ENCODE measurements at regions not wholly inside any gene's neighbourhood (a gene's known extent, or its start where the extent isn't known, plus 50 kb on each side); places are given as distances from the start of the nearest gene placed in this dataset.

GRCh38 chr1:4219826-4220225 lies 319.8 kb upstream of the C1orf174 start:
- DNase-seq (ENCODE audit: low spot score) = no peak
- in situ Hi-C loops (cut with MboI; ENCODE audit: low pct_unique_long_range_greater_than_20kb, low sequenced_read_pairs, unreplicated experiment) = no loop called here
- TF ChIP-seq, protein P1, sequence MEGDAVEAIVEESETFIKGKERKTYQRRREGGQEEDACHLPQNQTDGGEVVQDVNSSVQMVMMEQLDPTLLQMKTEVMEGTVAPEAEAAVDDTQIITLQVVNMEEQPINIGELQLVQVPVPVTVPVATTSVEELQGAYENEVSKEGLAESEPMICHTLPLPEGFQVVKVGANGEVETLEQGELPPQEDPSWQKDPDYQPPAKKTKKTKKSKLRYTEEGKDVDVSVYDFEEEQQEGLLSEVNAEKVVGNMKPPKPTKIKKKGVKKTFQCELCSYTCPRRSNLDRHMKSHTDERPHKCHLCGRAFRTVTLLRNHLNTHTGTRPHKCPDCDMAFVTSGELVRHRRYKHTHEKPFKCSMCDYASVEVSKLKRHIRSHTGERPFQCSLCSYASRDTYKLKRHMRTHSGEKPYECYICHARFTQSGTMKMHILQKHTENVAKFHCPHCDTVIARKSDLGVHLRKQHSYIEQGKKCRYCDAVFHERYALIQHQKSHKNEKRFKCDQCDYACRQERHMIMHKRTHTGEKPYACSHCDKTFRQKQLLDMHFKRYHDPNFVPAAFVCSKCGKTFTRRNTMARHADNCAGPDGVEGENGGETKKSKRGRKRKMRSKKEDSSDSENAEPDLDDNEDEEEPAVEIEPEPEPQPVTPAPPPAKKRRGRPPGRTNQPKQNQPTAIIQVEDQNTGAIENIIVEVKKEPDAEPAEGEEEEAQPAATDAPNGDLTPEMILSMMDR (IDR thresholded peaks at IDR 0.05; ENCODE audit: extremely low read depth, insufficient read depth, missing control alignments) = no peak

DNA sequence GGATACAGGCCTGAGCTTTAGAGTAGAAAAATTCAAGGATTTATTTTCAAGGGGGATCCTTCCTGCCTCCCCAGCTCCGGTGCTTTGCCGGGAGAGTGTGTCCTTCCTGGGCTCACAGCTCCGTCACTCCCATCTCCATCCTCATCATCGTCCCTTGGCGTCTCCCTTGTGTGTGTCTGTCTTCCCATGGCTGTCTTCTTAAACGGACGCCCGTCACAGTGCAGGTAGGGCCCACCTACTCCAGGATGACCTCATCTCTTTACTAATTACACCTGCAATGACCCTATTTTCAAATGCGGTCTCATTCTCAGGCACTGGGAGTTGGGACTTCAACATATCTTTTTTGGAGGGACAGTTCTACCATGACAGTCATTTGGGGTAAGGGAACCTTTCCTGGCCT lies 320.3 kb upstream of the C1orf174 start:
- in situ Hi-C loops (cut with MboI; ENCODE audit: low pct_unique_long_range_greater_than_20kb, low sequenced_read_pairs, unreplicated experiment) = no loop called here
- TF ChIP-seq, protein P1 (IDR thresholded peaks at IDR 0.05; ENCODE audit: extremely low read depth, insufficient read depth, missing control alignments) = no peak
- DNase-seq (ENCODE audit: low spot score) = no peak

GRCh38 chr1:4221107-4221506 lies 321.0 kb upstream of the C1orf174 start:
- no peak for DNase-seq (ENCODE audit: low spot score)
- TF ChIP-seq, protein P1 (IDR thresholded peaks at IDR 0.05; ENCODE audit: extremely low read depth, insufficient read depth, missing control alignments) = no peak
- in situ Hi-C loops (cut with MboI; ENCODE audit: low pct_unique_long_range_greater_than_20kb, low sequenced_read_pairs, unreplicated experiment) = no loop called here

- TF ChIP-seq, protein P1 (IDR thresholded peaks at IDR 0.05; ENCODE audit: extremely low read depth, insufficient read depth, missing control alignments) = no peak
- in situ Hi-C loops (cut with MboI; ENCODE audit: low pct_unique_long_range_greater_than_20kb, low sequenced_read_pairs, unreplicated experiment) = no loop called here
Measured at GRCh38 chr1:4224684-4225467, 324.8 kb upstream of the C1orf174 start.

DNA sequence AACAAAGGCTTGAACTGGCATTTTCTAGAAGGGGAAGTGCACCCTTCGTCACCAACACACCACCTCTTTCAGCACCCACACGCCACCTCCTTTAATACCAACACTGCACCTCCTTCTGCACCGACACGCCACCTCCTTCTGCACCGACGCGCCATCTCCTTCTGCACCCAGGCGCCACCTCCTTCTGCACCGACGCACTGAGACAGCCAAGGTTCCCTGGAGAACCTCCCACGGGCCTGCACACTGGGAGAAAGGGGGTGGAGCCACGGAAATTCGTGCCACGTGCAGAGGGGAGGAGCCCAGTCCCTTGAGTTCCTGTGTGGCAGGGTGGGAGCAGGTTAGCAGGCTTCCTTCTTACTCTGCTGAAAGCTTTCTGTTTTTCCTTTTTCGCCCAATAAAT lies 327.9 kb upstream of the C1orf174 start:
- in situ Hi-C loops (cut with MboI; ENCODE audit: low pct_unique_long_range_greater_than_20kb, low sequenced_read_pairs, unreplicated experiment) = no loop called here
- DNase-seq (ENCODE audit: low spot score) = no peak
- TF ChIP-seq, protein P1 (IDR thresholded peaks at IDR 0.05; ENCODE audit: extremely low read depth, insufficient read depth, missing control alignments) = no peak

More at GRCh38 chr1:4224684-4225467, 324.8 kb upstream of the C1orf174 start:
- DNase-seq (ENCODE audit: low spot score) = no peak

- in situ Hi-C loops (cut with MboI; ENCODE audit: low pct_unique_long_range_greater_than_20kb, low sequenced_read_pairs, unreplicated experiment) = no loop called here
- no peak for DNase-seq (ENCODE audit: low spot score)
- TF ChIP-seq, protein P1 (IDR thresholded peaks at IDR 0.05; ENCODE audit: extremely low read depth, insufficient read depth, missing control alignments) = no peak
Measured at GRCh38 chr1:4253935-4254334, 353.9 kb upstream of the C1orf174 start.
